NCI-H187 (cell line): ENCODE measurements at regions not wholly inside any gene's neighbourhood (a gene's known extent, or its start where the extent isn't known, plus 50 kb on each side); places are given as distances from the start of the nearest gene placed in this dataset.

Source experiments
- DNase-seq, 2 experiments: peaks; one replicate each; lab custom pipeline; 2025; lab: John Stamatoyannopoulos, UW

- no peak for DNase-seq
These were observed 158.6 kb upstream of the CNTN5 start for GRCh38 chr11:98862169-98862568.

- no peak for DNase-seq
These were observed 149.1 kb upstream of the CNTN5 start for GRCh38 chr11:98871690-98872089.

GRCh38 chr11:98874050-98874449 lies 146.7 kb upstream of the CNTN5 start:
- no peak for DNase-seq

GRCh38 chr11:98895936-98896335 lies 124.8 kb upstream of the CNTN5 start:
- no peak for DNase-seq

GRCh38 chr11:98940913-98941312 lies 79.8 kb upstream of the CNTN5 start:
- no peak for DNase-seq

- no peak for DNase-seq
These were observed 76.3 kb upstream of the CNTN5 start for GRCh38 chr11:98944461-98944860.

DNA sequence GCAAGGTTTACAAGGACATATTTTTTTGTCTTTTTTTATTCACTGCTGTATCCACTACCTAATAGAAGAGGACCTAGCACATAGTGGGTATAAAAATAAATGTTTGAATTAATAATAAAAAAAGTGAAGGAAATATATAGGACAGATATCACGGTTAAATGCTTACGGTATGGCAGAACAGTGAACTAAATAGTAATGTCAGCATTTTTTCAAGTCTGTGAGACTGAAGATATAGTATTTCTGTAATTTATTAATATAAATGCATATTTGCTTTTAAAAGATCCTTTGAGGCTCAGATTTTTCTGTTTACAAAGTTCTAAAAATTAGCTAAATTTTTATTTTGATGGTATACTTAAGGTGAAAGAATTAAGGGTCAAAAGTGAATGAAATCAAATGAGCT lies 68.6 kb upstream of the CNTN5 start:
- no peak for DNase-seq

GRCh38 chr11:98955551-98955950 lies 65.2 kb upstream of the CNTN5 start:
- DNase-seq, result no peak

GRCh38 chr11:98964146-98964545 lies 56.6 kb upstream of the CNTN5 start:
- no peak for DNase-seq

- DNase-seq, result no peak
These were observed 55.4 kb upstream of the CNTN5 start for GRCh38 chr11:98965358-98965757.

DNA sequence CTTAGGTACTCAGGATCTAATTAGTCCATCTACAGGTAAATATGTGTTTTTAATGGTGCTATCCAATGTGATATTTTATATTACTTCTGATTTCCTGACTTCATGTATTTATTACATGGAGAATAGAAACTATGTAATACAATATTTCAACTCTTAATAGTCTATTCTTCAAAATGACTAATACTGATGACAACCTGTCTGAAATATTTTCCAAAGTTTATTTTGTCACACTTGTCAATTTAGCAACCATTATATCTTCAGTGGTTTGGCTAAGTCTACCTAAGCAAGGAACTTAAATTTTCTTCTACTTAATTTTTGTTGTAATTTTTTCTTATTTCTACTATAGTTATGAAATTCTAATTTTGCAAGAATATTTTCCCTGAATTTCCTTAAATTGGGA lies 55.0 kb upstream of the CNTN5 start:
- no peak for DNase-seq

DNA sequence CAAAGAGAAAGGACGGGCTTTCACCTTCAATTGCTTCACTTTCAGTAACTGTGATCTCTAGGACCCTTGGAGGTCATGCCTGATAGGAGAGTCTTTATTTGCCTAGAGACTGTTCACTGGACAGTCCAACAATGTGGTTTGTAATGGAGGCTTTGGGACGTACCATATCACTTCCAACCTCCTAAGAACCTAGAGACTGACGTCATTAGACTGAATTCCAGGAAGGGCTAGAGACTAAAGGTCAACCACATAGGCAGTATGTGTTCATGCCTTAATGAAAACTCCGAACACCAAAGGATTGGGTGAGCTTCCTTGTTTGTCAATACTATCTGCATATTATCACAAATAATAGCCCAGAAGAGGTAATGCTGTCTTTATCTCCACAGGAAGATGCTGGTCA lies 53.7 kb upstream of the CNTN5 start:
- no peak for DNase-seq
